Prostate gland (tissue), 2 donors: ENCODE measurements at regions not wholly inside any gene's neighbourhood (a gene's known extent, or its start where the extent isn't known, plus 50 kb on each side); places are given as distances from the start of the nearest gene placed in this dataset.

Experiments used
- DNase-seq: peaks from one replicate; pipeline ENCODE4 v3.0.0-alpha.2; 2019; ENCODE audit warnings: low spot score
- H3K27ac ChIP-seq, 2 donors: fragments of 200-600 bp; sonication (generic); 2 replicates each; pipeline ENCODE4 v1.5.1; 2017 to 2019
- H3K27me3 ChIP-seq: fragments of 200-600 bp; sonication (generic); replicated peaks from 2 replicates; pipeline ENCODE4 v1.5.1; 2019; ENCODE audit not compliant: insufficient read depth
- H3K36me3 ChIP-seq, 2 donors: fragments of 200-600 bp; sonication (generic); 1 replicate in 1 of 2; 2 replicates in 1 of 2; pipeline versions ENCODE4 v1.5.1 to v1.8.1; 2017 to 2019
- H3K4me1 ChIP-seq: fragments of 200-600 bp; sonication (generic); replicated peaks from 2 replicates; pipeline ENCODE4 v1.5.1; 2019
- H3K4me3 ChIP-seq, 2 donors: fragments of 200-600 bp; sonication (generic); 2 replicates each; pipeline ENCODE4 v1.5.1; 2017 to 2019
- H3K9me3 ChIP-seq: fragments of 200-600 bp; sonication (generic); 2 replicates; pipeline ENCODE4 v1.5.1; 2017
- CTCF ChIP-seq, 4 experiments: fragments of 200-600 bp in 2 of 4; fragments of 450-650 bp in 2 of 4; sonication (generic) in 2 of 4; IDR thresholded peaks; 1 replicate in 3 of 4; 2 replicates in 1 of 4; pipeline ENCODE4 v1.5.1; 2016 to 2019; ENCODE audit warnings: antibody characterized with exemption in 4 of 4, mild to moderate bottlenecking in 2 of 4, moderate library complexity in 2 of 4
- POLR2A ChIP-seq: fragments of 450-650 bp; IDR thresholded peaks from one replicate; pipeline ENCODE4 v1.6.1; 2016; ENCODE audit warnings: antibody characterized with exemption, mild to moderate bottlenecking
- POLR2AphosphoS5 ChIP-seq: sonication (generic); formaldehyde crosslinking; IDR thresholded peaks from one replicate; pipeline ENCODE4 v1.6.1; 2017; ENCODE audit warnings: antibody characterized with exemption
- WGBS: methylation state at CpG from one replicate; pipeline ENCODE4 v1.1.5; 2018; 5-methylcytosine and 5-hydroxymethylcytosine counted together
- intact Hi-C: fragments of 100-400 bp; cut with DNase I; formaldehyde crosslinking; loops from one replicate; pipeline ENCODE4 v1.14.2; 2022

GRCh38 chrX:42023122-42023521 lies 99.8 kb upstream of the CASK start:
- Histone ChIP-seq H3K27me3 (no peaks in the 10 kb centered on the region), H3K9me3 (no peaks in the 10 kb centered on the region), H3K36me3 (no peaks in the 10 kb centered on the region), H3K4me1 (no peaks in the 10 kb centered on the region), H3K4me3 (no peak overlapping the region), H3K27ac (no peak overlapping the region)
- intact Hi-C loops = no loop called here
- 100% methylated on average over 1 of the region's 1 CpG for WGBS
- TF ChIP-seq POLR2A = no peak
- TF ChIP-seq POLR2AphosphoS5 = no peak
- no peak for TF ChIP-seq CTCF (IDR thresholded peaks at IDR 0.05)
- DNase-seq = no peak

- H3K4me1 ChIP-seq = no peaks in the 10 kb centered on the region
- TF ChIP-seq CTCF (IDR thresholded peaks at IDR 0.05) (no peak), POLR2AphosphoS5 (no peak), POLR2A (no peak)
- H3K9me3 ChIP-seq = no peaks in the 10 kb centered on the region
- intact Hi-C loops = no loop called here
- no peaks in the 10 kb centered on the region for H3K27me3 ChIP-seq
- H3K36me3 ChIP-seq = no peaks in the 10 kb centered on the region
- H3K4me3 ChIP-seq = no peak overlapping the region
- DNase-seq = no peak
- H3K27ac ChIP-seq = no peak overlapping the region
Measured at GRCh38 chrX:42022158-42022557, 98.8 kb upstream of the CASK start.

GRCh38 chrX:42021058-42021457 lies 97.7 kb upstream of the CASK start:
- Histone ChIP-seq H3K9me3 (no peaks in the 10 kb centered on the region), H3K36me3 (no peaks in the 10 kb centered on the region), H3K27me3 (no peaks in the 10 kb centered on the region), H3K4me1 (no peaks in the 10 kb centered on the region), H3K27ac (no peak overlapping the region), H3K4me3 (no peak overlapping the region)
- no peak for TF ChIP-seq CTCF (IDR thresholded peaks at IDR 0.05)
- no peak for TF ChIP-seq POLR2AphosphoS5
- DNase-seq = no peak
- intact Hi-C loops = no loop called here

GRCh38 chrX:42020225-42020624 lies 96.9 kb upstream of the CASK start:
- no peak for TF ChIP-seq POLR2AphosphoS5
- no peak for TF ChIP-seq CTCF (IDR thresholded peaks at IDR 0.05)
- TF ChIP-seq POLR2A = no peak
- Histone ChIP-seq H3K36me3 (no peaks in the 10 kb centered on the region), H3K27ac (no peak overlapping the region), H3K27me3 (no peaks in the 10 kb centered on the region), H3K4me1 (no peaks in the 10 kb centered on the region), H3K4me3 (no peak overlapping the region), H3K9me3 (no peaks in the 10 kb centered on the region)
- DNase-seq = no peak
- 82% methylated on average over 2 of the region's 2 CpGs for WGBS
- intact Hi-C loops = no loop called here

GRCh38 chrX:42017971-42018370 lies 94.6 kb upstream of the CASK start:
- Histone ChIP-seq H3K27me3 (no peaks in the 10 kb centered on the region), H3K27ac (no peak overlapping the region), H3K36me3 (no peaks in the 10 kb centered on the region), H3K4me3 (no peak overlapping the region), H3K9me3 (no peaks in the 10 kb centered on the region), H3K4me1 (no peaks in the 10 kb centered on the region)
- WGBS = 44% methylated on average over 1 of the region's 1 CpG
- DNase-seq = no peak
- intact Hi-C loops = no loop called here
- TF ChIP-seq POLR2A (no peak), CTCF (IDR thresholded peaks at IDR 0.05) (no peak), POLR2AphosphoS5 (no peak)
